Astrocyte of the spinal cord (primary cell): ENCODE measurements at regions not wholly inside any gene's neighbourhood (a gene's known extent, or its start where the extent isn't known, plus 50 kb on each side); places are given as distances from the start of the nearest gene placed in this dataset.

Experiments used
- DNase-seq: peaks from one replicate; pipeline ENCODE4 v3.0.0; 2011; ENCODE audit warnings: low read depth, low spot score
- H3K4me3 ChIP-seq: 2 replicates; pipeline ENCODE4 v1.5.1; 2011; ENCODE audit warnings: low read depth, mild to moderate bottlenecking, low read length, moderate library complexity
- CTCF ChIP-seq: IDR thresholded peaks from 2 replicates; pipeline ENCODE4 v1.5.1; 2012; ENCODE audit warnings: low read depth, mild to moderate bottlenecking, low read length, inconsistent platforms
- in situ Hi-C: cut with HindIII; loops from 2 replicates; pipeline ENCODE4 v1.10.0; 2017; ENCODE audit warnings: low sequenced_read_pairs

GRCh38 chr7:118132764-118133163, 51.2 kb upstream of the LSM8 start:
- no peak for DNase-seq
- TF ChIP-seq CTCF: no peak
- no peak overlapping the region for H3K4me3 ChIP-seq
- in situ Hi-C loops: no loop called here
